NAMALWA (cell line): ENCODE measurements at regions not wholly inside any gene's neighbourhood (a gene's known extent, or its start where the extent isn't known, plus 50 kb on each side); places are given as distances from the start of the nearest gene placed in this dataset.
"Not testable (repeated sequence)": the region's sequence is repeated elsewhere in the genome, so short reads cannot be mapped to it uniquely, and the experiment has no call there.

ENCODE experiments used
- DNase-seq: peaks from one replicate; pipeline ENCODE4 v3.0.0-alpha.2; 2015; ENCODE audit warnings: low spot score

- DNase-seq: not testable (repeated sequence)
Observed at GRCh38 chr15:85196697-85197096, 183.7 kb upstream of the AKAP13 start.

- DNase-seq: not testable (repeated sequence)
Observed at GRCh38 chr15:85197582-85197981, 182.8 kb upstream of the AKAP13 start.

GRCh38 chr15:85198432-85198831, 182.0 kb upstream of the AKAP13 start:
- not testable (repeated sequence) for DNase-seq

GRCh38 chr15:85200215-85200614, 180.2 kb upstream of the AKAP13 start:
- DNase-seq: not testable (repeated sequence)

GRCh38 chr15:85201118-85201793, 179.1 kb upstream of the AKAP13 start:
- DNase-seq: not testable (repeated sequence)

- not testable (repeated sequence) for DNase-seq
Observed at GRCh38 chr15:85204481-85204880, 175.9 kb upstream of the AKAP13 start.

GRCh38 chr15:85233791-85234325, 146.5 kb upstream of the AKAP13 start:
- not testable (repeated sequence) for DNase-seq

GRCh38 chr15:85234450-85235196, 145.8 kb upstream of the AKAP13 start:
- not testable (repeated sequence) for DNase-seq

GRCh38 chr15:85244056-85244455, 136.3 kb upstream of the AKAP13 start:
- DNase-seq: not testable (repeated sequence)

- peak; percentile 22 for DNase-seq
Observed at GRCh38 chr15:85250938-85251542, 129.4 kb upstream of the AKAP13 start.

- DNase-seq: not testable (repeated sequence)
Observed at GRCh38 chr15:85253196-85253915, 127.0 kb upstream of the AKAP13 start.

- DNase-seq: not testable (repeated sequence)
Observed at GRCh38 chr15:85254961-85255360, 125.4 kb upstream of the AKAP13 start.

GRCh38 chr15:85255502-85255901, 124.9 kb upstream of the AKAP13 start:
- not testable (repeated sequence) for DNase-seq

- DNase-seq: not testable (repeated sequence)
Observed at GRCh38 chr15:85256009-85256997, 124.1 kb upstream of the AKAP13 start.

GRCh38 chr15:85258062-85258445, 122.3 kb upstream of the AKAP13 start:
- not testable (repeated sequence) for DNase-seq

GRCh38 chr15:85258559-85259209, 121.7 kb upstream of the AKAP13 start:
- not testable (repeated sequence) for DNase-seq

GRCh38 chr15:85260526-85260925, 119.9 kb upstream of the AKAP13 start:
- not testable (repeated sequence) for DNase-seq

- not testable (repeated sequence) for DNase-seq
Observed at GRCh38 chr15:85262461-85263055, 117.8 kb upstream of the AKAP13 start.

GRCh38 chr15:85263842-85264440, 116.5 kb upstream of the AKAP13 start:
- DNase-seq: not testable (repeated sequence)
